Fibroblast of lung (primary cell): ENCODE measurements at regions not wholly inside any gene's neighbourhood (a gene's known extent, or its start where the extent isn't known, plus 50 kb on each side); places are given as distances from the start of the nearest gene placed in this dataset.

Source experiments
- CTCF ChIP-seq, 2 donors: IDR thresholded peaks in 1 of 2; conservative IDR thresholded peaks in 1 of 2; 1 replicate in 1 of 2; 2 replicates in 1 of 2; pipeline ENCODE4 v1.5.1; 2011 to 2012; ENCODE audit warnings: low read length in 2 of 2, control low read depth in 1 of 2, inconsistent platforms in 1 of 2, low read depth in 1 of 2, mild to moderate bottlenecking in 1 of 2
- EZH2 ChIP-seq: IDR thresholded peaks from 2 replicates; pipeline ENCODE4 v1.5.1; 2012; ENCODE audit warnings: low read length, control low read depth, mild to moderate bottlenecking; ENCODE audit errors: missing control alignments

GRCh38 chr3:165696496-165696895 lies 140.7 kb downstream of the BCHE start:
- TF ChIP-seq CTCF (conservative IDR thresholded peaks at IDR 0.05 in 1 of 2, IDR thresholded peaks at IDR 0.05 in 1 of 2; ENCODE audit: low read depth in 1 of 2, low read length in 2 of 2) (no peak), EZH2 (no peak)
